Right cardiac atrium (tissue), 5 donors: ENCODE measurements at regions not wholly inside any gene's neighbourhood (a gene's known extent, or its start where the extent isn't known, plus 50 kb on each side); places are given as distances from the start of the nearest gene placed in this dataset.

Experiments
- ATAC-seq, 2 donors: fragments of 200-7000 bp; cut with Tn5 transposase; one replicate each; pipeline versions ENCODE4 v1.8.0 to v1.9.1; 2020; ENCODE audit warnings: moderate library complexity in 2 of 2, mild to moderate bottlenecking in 1 of 2
- DNase-seq, 3 donors: peaks; one replicate each; pipeline ENCODE4 v3.0.0-alpha.2; 2020
- H3K27ac ChIP-seq: one replicate; pipeline ENCODE4 v1.5.1; 2013; ENCODE audit warnings: mild to moderate bottlenecking, low read length, control low read depth, moderate library complexity
- H3K27me3 ChIP-seq: one replicate; pipeline ENCODE4 v1.6.1; 2013; ENCODE audit not compliant: control insufficient read depth, insufficient read depth
- H3K4me1 ChIP-seq: one replicate; pipeline ENCODE4 v1.6.1; 2013; ENCODE audit warnings: low read length; ENCODE audit not compliant: control insufficient read depth, insufficient read depth
- H3K4me3 ChIP-seq: one replicate; pipeline ENCODE4 v1.5.1; 2013; ENCODE audit warnings: low read length, control low read depth
- H3K9me3 ChIP-seq: one replicate; pipeline ENCODE4 v1.6.1; 2013; ENCODE audit warnings: low read length; ENCODE audit not compliant: control insufficient read depth
- WGBS: extraction: QIAGEN DNeasy Blood & Tissue Kit; methylation state at CpG from one replicate; pipeline ENCODE4 v1.1.7; 2013; 5-methylcytosine and 5-hydroxymethylcytosine counted together
- intact Hi-C, 4 donors: fragments of 100-400 bp; cut with DNase I; formaldehyde crosslinking; loops; one replicate each; pipeline versions ENCODE4 v1.11.0 to v1.14.0; 2022 to 2023
- donor health status: healthy with polysubstance abuse.
- donor health status: DM: no; HTN: yes; CAD: no.
- donor health status: DM: no; HTN: no; CAD: no.
- donor health status: DM: no; HTN: yes; CAD: no; lungs with severe emphysema.
- donor health status: DM: yes; HTN: yes; CAD: no.

- Histone ChIP-seq H3K27ac (no peak overlapping the region), H3K9me3 (no peaks in the 10 kb centered on the region), H3K4me3 (no peak overlapping the region), H3K4me1 (no peaks in the 10 kb centered on the region), H3K27me3 (no peaks in the 10 kb centered on the region)
- ATAC-seq (no peak), DNase-seq (no peak)
- intact Hi-C loops, result no loop called here
- WGBS, result 39% methylated on average over 3 of the region's 3 CpGs
These were observed 219.5 kb upstream of the TMEM132C start for GRCh38 chr12:128047266-128048060.

GRCh38 chr12:128052331-128052730, 214.6 kb upstream of the TMEM132C start:
- H3K27me3 ChIP-seq, result no peaks in the 10 kb centered on the region
- no peak overlapping the region for H3K4me3 ChIP-seq
- H3K27ac ChIP-seq, result no peak overlapping the region
- intact Hi-C loops, result no loop called here
- 77% methylated on average over 8 of the region's 8 CpGs for WGBS
- no peaks in the 10 kb centered on the region for H3K9me3 ChIP-seq
- DNase-seq (no peak), ATAC-seq (no peak)
- no peaks in the 10 kb centered on the region for H3K4me1 ChIP-seq

GRCh38 chr12:128052777-128053176, 214.2 kb upstream of the TMEM132C start:
- DNase-seq, result no peak
- H3K27me3 ChIP-seq, result no peaks in the 10 kb centered on the region
- no peak overlapping the region for H3K27ac ChIP-seq
- no peaks in the 10 kb centered on the region for H3K4me1 ChIP-seq
- ATAC-seq, result no peak
- no peaks in the 10 kb centered on the region for H3K9me3 ChIP-seq
- WGBS, result 79% methylated on average over 5 of the region's 5 CpGs
- no peak overlapping the region for H3K4me3 ChIP-seq
- intact Hi-C loops, result no loop called here

GRCh38 chr12:128055567-128055966, 211.4 kb upstream of the TMEM132C start:
- intact Hi-C loops, result no loop called here
- no peaks in the 10 kb centered on the region for H3K9me3 ChIP-seq
- no peak overlapping the region for H3K27ac ChIP-seq
- no peak overlapping the region for H3K4me3 ChIP-seq
- H3K4me1 ChIP-seq, result no peaks in the 10 kb centered on the region
- 77% methylated on average over 6 of the region's 6 CpGs for WGBS
- DNase-seq (no peak), ATAC-seq (no peak)
- H3K27me3 ChIP-seq, result no peaks in the 10 kb centered on the region

- Histone ChIP-seq H3K9me3 (no peaks in the 10 kb centered on the region), H3K27me3 (no peaks in the 10 kb centered on the region), H3K4me3 (no peak overlapping the region), H3K4me1 (no peaks in the 10 kb centered on the region), H3K27ac (no peak overlapping the region)
- intact Hi-C loops, result no loop called here
- 35% methylated on average over 10 of the region's 10 CpGs for WGBS
- ATAC-seq (no peak), DNase-seq (no peak)
These were observed 210.7 kb upstream of the TMEM132C start for GRCh38 chr12:128056136-128056801.

GRCh38 chr12:128057586-128057985, 209.4 kb upstream of the TMEM132C start:
- DNase-seq (no peak), ATAC-seq (no peak)
- intact Hi-C loops, result no loop called here
- Histone ChIP-seq H3K27ac (no peak overlapping the region), H3K27me3 (no peaks in the 10 kb centered on the region), H3K4me3 (no peak overlapping the region), H3K9me3 (no peaks in the 10 kb centered on the region), H3K4me1 (no peaks in the 10 kb centered on the region)
- WGBS, result 91% methylated on average over 9 of the region's 9 CpGs

GRCh38 chr12:128059621-128060370, 207.2 kb upstream of the TMEM132C start:
- DNase-seq, result no peak
- no peak for ATAC-seq
- no peaks in the 10 kb centered on the region for H3K9me3 ChIP-seq
- intact Hi-C loops, result no loop called here
- no peaks in the 10 kb centered on the region for H3K27me3 ChIP-seq
- 70% methylated on average over 18 of the region's 18 CpGs for WGBS
- H3K4me1 ChIP-seq, result no peaks in the 10 kb centered on the region
- H3K27ac ChIP-seq, result no peak overlapping the region
- no peak overlapping the region for H3K4me3 ChIP-seq

- no peaks in the 10 kb centered on the region for H3K27me3 ChIP-seq
- H3K27ac ChIP-seq, result no peak overlapping the region
- no peaks in the 10 kb centered on the region for H3K4me1 ChIP-seq
- 70% methylated on average over 5 of the region's 5 CpGs for WGBS
- intact Hi-C loops, result no loop called here
- no peak for DNase-seq
- no peak for ATAC-seq
- no peaks in the 10 kb centered on the region for H3K9me3 ChIP-seq
- no peak overlapping the region for H3K4me3 ChIP-seq
These were observed 198.8 kb upstream of the TMEM132C start for GRCh38 chr12:128068211-128068610.

GRCh38 chr12:128069359-128069997, 197.5 kb upstream of the TMEM132C start:
- Histone ChIP-seq H3K9me3 (no peaks in the 10 kb centered on the region), H3K4me1 (no peaks in the 10 kb centered on the region), H3K27me3 (no peaks in the 10 kb centered on the region), H3K4me3 (no peak overlapping the region), H3K27ac (no peak overlapping the region)
- DNase-seq, result no peak
- ATAC-seq, result no peak
- whole genome bisulfite sequencing, result 26% methylated on average over 12 of the region's 12 CpGs
- intact Hi-C loops, result no loop called here

- H3K27me3 ChIP-seq, result no peaks in the 10 kb centered on the region
- no peak for DNase-seq
- H3K9me3 ChIP-seq, result no peaks in the 10 kb centered on the region
- H3K27ac ChIP-seq, result no peak overlapping the region
- intact Hi-C loops, result no loop called here
- H3K4me3 ChIP-seq, result no peak overlapping the region
- ATAC-seq, result no peak
- no peaks in the 10 kb centered on the region for H3K4me1 ChIP-seq
- 84% methylated on average over 13 of the region's 13 CpGs for WGBS
These were observed 193.0 kb upstream of the TMEM132C start for GRCh38 chr12:128073937-128074336.

GRCh38 chr12:128075332-128075731, 191.6 kb upstream of the TMEM132C start:
- no peaks in the 10 kb centered on the region for H3K9me3 ChIP-seq
- H3K27me3 ChIP-seq, result no peaks in the 10 kb centered on the region
- no peak for ATAC-seq
- intact Hi-C loops, result no loop called here
- H3K4me3 ChIP-seq, result no peak overlapping the region
- no peak for DNase-seq
- H3K4me1 ChIP-seq, result no peaks in the 10 kb centered on the region
- H3K27ac ChIP-seq, result no peak overlapping the region
- WGBS, result 64% methylated on average over 9 of the region's 9 CpGs
